Adipocyte (in vitro differentiated cells): ENCODE measurements at regions not wholly inside any gene's neighbourhood (a gene's known extent, or its start where the extent isn't known, plus 50 kb on each side); places are given as distances from the start of the nearest gene placed in this dataset.
"Not testable (repeated sequence)": the region's sequence is repeated elsewhere in the genome, so short reads cannot be mapped to it uniquely, and the experiment has no call there.

Source experiments
- DNase-seq: peaks from one replicate; pipeline ENCODE4 v3.0.0-alpha.2; 2015; ENCODE audit warnings: low read depth
- H3K27me3 ChIP-seq: replicated peaks from 2 replicates; pipeline ENCODE4 v1.7.0; 2013; ENCODE audit warnings: mild to moderate bottlenecking, low read length, moderate library complexity; ENCODE audit not compliant: control insufficient read depth, insufficient read depth
- H3K36me3 ChIP-seq: 2 replicates; pipeline ENCODE4 v1.7.0; 2013; ENCODE audit warnings: low read length, mild to moderate bottlenecking, moderate library complexity; ENCODE audit not compliant: control insufficient read depth, insufficient read depth, severe bottlenecking
- H3K4me1 ChIP-seq: 2 replicates; pipeline ENCODE4 v1.7.0; 2013; ENCODE audit warnings: mild to moderate bottlenecking, low read length, moderate library complexity; ENCODE audit not compliant: control insufficient read depth, insufficient read depth
- H3K4me3 ChIP-seq: 2 replicates; pipeline ENCODE4 v1.7.0; 2013; ENCODE audit warnings: mild to moderate bottlenecking, low read length, moderate library complexity
- H3K9ac ChIP-seq: 2 replicates; pipeline ENCODE4 v1.7.0; 2013; ENCODE audit warnings: mild to moderate bottlenecking, low read length, moderate library complexity
- H3K9me3 ChIP-seq: 2 replicates; pipeline ENCODE4 v1.7.0; 2013; ENCODE audit warnings: mild to moderate bottlenecking, low read length, moderate library complexity; ENCODE audit not compliant: control insufficient read depth

- H3K4me3 ChIP-seq, DNase-seq, H3K9me3 ChIP-seq, H3K4me1 ChIP-seq, H3K36me3 ChIP-seq, H3K27me3 ChIP-seq, H3K9ac ChIP-seq: not testable (repeated sequence)
These were observed 71.6 kb upstream of the COBL start for GRCh38 chr7:51388241-51388640.

- H3K4me1 ChIP-seq, result not testable (repeated sequence)
These were observed 70.4 kb upstream of the COBL start for GRCh38 chr7:51386806-51387568.

DNA sequence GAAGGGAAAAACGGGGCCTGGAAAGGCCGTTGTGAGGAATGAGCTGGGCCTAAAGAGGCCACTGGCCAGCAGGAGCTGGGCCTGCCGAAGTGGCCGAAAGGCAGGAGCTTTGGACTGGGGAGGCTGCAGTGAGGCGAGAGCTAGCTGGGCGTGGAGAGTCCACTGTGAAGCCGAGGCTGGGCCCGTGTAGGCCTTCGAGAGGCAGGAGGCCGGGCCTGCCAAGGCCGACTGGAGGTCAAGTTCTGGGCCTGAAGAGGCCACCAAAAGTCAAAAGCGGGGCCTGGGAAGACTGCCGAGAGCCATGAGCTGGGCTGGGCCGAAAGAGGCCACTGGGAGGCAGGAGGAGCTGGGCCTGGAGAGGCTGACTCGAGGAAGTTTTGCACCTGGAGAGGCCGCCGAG is 69.6 kb upstream of the COBL start:
- H3K4me1 ChIP-seq, H3K36me3 ChIP-seq, DNase-seq, H3K9me3 ChIP-seq, H3K27me3 ChIP-seq, H3K4me3 ChIP-seq, H3K9ac ChIP-seq: not testable (repeated sequence)

More at GRCh38 chr7:51386806-51387568, 70.4 kb upstream of the COBL start:
- not testable (repeated sequence) for H3K9me3 ChIP-seq, DNase-seq, H3K27me3 ChIP-seq, H3K9ac ChIP-seq, H3K4me3 ChIP-seq, H3K36me3 ChIP-seq

- not testable (repeated sequence) for H3K27me3 ChIP-seq, H3K9ac ChIP-seq, DNase-seq, H3K4me3 ChIP-seq, H3K9me3 ChIP-seq, H3K4me1 ChIP-seq, H3K36me3 ChIP-seq
These were observed 65.6 kb upstream of the COBL start for GRCh38 chr7:51382243-51382642.

GRCh38 chr7:51376420-51377092 is 59.9 kb upstream of the COBL start:
- DNase-seq, result no peak
- Histone ChIP-seq H3K4me1 (no peaks in the 10 kb centered on the region), H3K27me3 (no peaks in the 10 kb centered on the region), H3K9me3 (no peaks in the 10 kb centered on the region), H3K36me3 (no peaks in the 10 kb centered on the region), H3K4me3 (no peak overlapping the region), H3K9ac (no peak overlapping the region)

DNA sequence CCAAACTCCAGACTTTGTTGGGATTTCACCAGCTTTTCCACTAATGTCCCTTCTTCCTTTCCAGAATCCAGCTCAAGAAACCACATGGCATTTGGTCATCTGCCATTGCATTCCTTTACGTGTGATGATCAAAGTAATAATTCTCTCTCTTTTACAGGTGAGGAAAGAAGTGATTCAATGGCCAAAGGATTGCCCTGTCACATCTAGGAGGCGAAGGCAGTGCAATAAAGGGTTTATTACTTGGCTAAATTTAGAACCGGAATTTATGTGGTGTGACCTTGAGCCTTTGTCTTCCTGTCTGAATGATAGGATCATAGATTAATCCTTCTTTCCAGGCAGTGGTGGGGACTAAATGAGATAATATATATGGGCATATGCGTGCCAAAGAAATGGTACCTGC is 58.3 kb upstream of the COBL start:
- Histone ChIP-seq H3K27me3 (no peaks in the 10 kb centered on the region), H3K4me1 (no peaks in the 10 kb centered on the region), H3K9ac (no peak overlapping the region), H3K9me3 (no peaks in the 10 kb centered on the region), H3K36me3 (no peaks in the 10 kb centered on the region), H3K4me3 (no peak overlapping the region)
- no peak for DNase-seq

DNA sequence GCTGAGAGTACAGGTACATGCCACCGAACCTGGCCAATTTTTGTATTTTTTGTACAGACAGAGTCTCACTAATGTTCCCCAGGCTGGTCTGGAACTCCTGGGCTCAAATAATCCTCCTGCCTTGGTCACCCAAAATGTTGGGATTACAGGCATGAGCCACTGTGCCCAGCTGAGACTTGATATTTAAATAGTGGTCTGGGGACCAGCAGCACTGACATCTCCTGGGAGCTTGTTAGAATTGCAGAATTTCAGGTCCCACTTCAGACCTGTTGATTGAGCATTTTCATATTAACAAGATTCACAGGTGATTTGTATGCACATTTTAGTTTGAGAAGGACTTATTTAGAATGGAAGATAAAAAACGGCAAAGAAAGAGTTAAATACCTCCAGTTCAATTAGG is 57.0 kb upstream of the COBL start:
- not testable (repeated sequence) for DNase-seq, H3K4me1 ChIP-seq

DNA sequence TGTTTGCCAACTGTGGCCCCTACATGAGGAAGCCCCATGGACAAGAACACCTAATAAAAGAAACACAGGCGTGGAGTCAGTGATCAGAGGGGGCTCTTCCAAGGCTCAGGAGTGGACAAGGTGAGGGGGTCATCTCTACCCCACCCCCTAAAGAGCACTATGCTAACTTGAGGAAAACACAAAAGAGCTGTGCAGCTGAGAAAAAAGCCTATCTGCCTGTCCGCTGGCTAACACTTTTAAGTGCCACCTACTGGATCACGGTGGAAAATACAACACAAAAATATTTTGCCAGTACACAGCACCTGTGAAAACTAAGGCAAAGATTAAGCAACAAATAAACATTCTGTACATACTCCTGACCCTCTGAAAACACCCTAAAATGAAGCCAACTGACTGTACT is 53.1 kb upstream of the COBL start:
- H3K36me3 ChIP-seq, result no peaks in the 10 kb centered on the region
- H3K27me3 ChIP-seq, result peaks cover 21% of the 10 kb centered on the region
- DNase-seq, result peak; percentile 28
- no peaks in the 10 kb centered on the region for H3K4me1 ChIP-seq
- no peak overlapping the region for H3K9ac ChIP-seq
- H3K4me3 ChIP-seq, result no peak overlapping the region
- H3K9me3 ChIP-seq, result no peaks in the 10 kb centered on the region

More for the DNA sequence above, 57.0 kb upstream of the COBL start:
- H3K9me3 ChIP-seq, H3K4me3 ChIP-seq, H3K27me3 ChIP-seq, H3K9ac ChIP-seq, H3K36me3 ChIP-seq: not testable (repeated sequence)

DNA sequence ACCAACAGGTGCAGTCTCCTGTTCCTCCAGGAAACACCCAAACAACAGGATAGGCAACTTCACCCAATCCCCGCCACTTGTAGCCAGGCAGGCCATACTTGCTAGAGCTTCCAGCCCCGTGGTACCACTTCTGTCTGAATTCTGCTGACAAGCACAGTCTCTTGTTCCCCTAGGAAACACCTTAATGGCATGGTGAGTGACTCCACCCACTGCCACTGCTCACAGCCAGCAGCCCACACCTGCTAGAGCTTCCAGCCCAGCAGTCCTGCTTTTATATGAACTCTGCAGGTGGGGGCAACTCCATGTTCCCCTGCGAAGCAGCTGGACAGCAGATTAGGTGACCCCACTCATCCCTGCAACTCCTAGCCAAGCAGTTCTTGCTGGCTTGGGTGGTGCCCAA is 52.6 kb upstream of the COBL start:
- H3K4me3 ChIP-seq, H3K9me3 ChIP-seq, H3K36me3 ChIP-seq, H3K4me1 ChIP-seq, DNase-seq, H3K9ac ChIP-seq: not testable (repeated sequence)
- peaks cover 23% of the 10 kb centered on the region for H3K27me3 ChIP-seq

- H3K9ac ChIP-seq, result no peak overlapping the region
- peaks cover 23% of the 10 kb centered on the region for H3K27me3 ChIP-seq
- no peak overlapping the region for H3K4me3 ChIP-seq
- no peaks in the 10 kb centered on the region for H3K9me3 ChIP-seq
- no peaks in the 10 kb centered on the region for H3K36me3 ChIP-seq
- H3K4me1 ChIP-seq, result no peaks in the 10 kb centered on the region
- DNase-seq, result no peak
These were observed 51.7 kb upstream of the COBL start for GRCh38 chr7:51368334-51368733.

DNA sequence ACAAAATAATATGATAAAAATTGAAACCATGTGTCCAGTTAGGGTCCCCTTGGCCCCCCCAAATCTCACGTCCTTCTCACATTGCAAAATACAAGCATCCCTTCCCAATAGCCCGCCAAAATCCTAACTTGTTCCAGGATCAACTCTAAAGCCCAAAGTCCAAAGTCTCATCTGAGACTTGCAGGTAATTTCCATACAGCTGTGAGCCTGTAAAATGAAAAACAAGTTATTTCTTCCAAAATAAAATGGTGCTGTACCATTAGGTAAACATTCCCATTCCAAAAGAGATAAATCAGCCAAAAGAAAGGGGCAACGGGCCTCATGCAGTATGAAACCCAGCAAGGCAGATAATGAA is 51.0 kb upstream of the COBL start:
- H3K27me3 ChIP-seq, result peaks cover 23% of the 10 kb centered on the region
- no peak for DNase-seq
- no peak overlapping the region for H3K9ac ChIP-seq
- H3K9me3 ChIP-seq, result no peaks in the 10 kb centered on the region
- no peaks in the 10 kb centered on the region for H3K4me1 ChIP-seq
- H3K4me3 ChIP-seq, result no peak overlapping the region
- no peaks in the 10 kb centered on the region for H3K36me3 ChIP-seq
